Nephron (organoid): ENCODE measurements at regions not wholly inside any gene's neighbourhood (a gene's known extent, or its start where the extent isn't known, plus 50 kb on each side); places are given as distances from the start of the nearest gene placed in this dataset.

ENCODE experiments used
- H3K27ac Mint-ChIP-seq, 3 experiments: 2 replicates each; pipeline ENCODE4 v1.8.0; 2020; ENCODE audit warnings: mixed read lengths in 3 of 3, mild to moderate bottlenecking in 2 of 3, moderate library complexity in 1 of 3
- H3K27me3 Mint-ChIP-seq: 2 replicates; pipeline ENCODE4 v1.8.0; 2021; ENCODE audit warnings: low read depth, mild to moderate bottlenecking, moderate library complexity, mixed read lengths
- H3K36me3 Mint-ChIP-seq: 2 replicates; pipeline ENCODE4 v1.8.0; 2020; ENCODE audit warnings: low read depth, mixed read lengths
- H3K4me1 Mint-ChIP-seq: 2 replicates; pipeline ENCODE4 v1.8.0; 2020; ENCODE audit warnings: mixed read lengths
- H3K4me3 Mint-ChIP-seq, 3 experiments: 2 replicates each; pipeline ENCODE4 v1.8.0; 2020; ENCODE audit warnings: mild to moderate bottlenecking in 3 of 3, mixed read lengths in 3 of 3, moderate library complexity in 2 of 3
- H3K9me3 Mint-ChIP-seq: 2 replicates; pipeline ENCODE4 v1.8.0; 2020; ENCODE audit warnings: mixed read lengths
- TF ChIP-seq, protein P1 (sequence below), 3 experiments: fragments of 200-600 bp; sonication (generic); IDR thresholded peaks; one replicate each; pipeline ENCODE4 v1.5.0; 2021; ENCODE audit warnings: antibody characterized with exemption in 3 of 3; ENCODE audit not compliant: unreplicated experiment in 3 of 3

DNA sequence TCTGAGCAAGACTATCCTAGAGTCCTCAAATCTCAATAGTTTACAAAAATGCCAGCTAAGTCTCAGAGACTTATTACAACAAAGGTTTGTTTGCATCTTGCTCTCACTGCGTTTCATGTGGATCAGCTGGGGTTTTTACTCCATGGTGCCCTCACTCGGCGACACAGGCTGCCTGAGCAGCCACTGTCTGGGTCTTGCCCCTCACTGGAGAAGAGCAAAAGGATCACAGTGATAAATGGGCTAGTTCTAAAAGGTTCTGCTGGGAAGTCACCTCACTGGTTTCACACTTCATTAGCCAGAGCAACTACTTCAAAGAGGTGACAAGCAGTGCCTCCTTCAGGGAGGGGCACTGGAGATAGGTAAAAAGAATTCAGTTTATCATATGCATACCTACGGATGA lies 392.0 kb downstream of the RPL10L start:
- H3K27ac Mint-ChIP-seq = peak overlapping the region in 1 of 3 experiments; percentile 51
- H3K27me3 Mint-ChIP-seq = no peaks in the 10 kb centered on the region
- H3K36me3 Mint-ChIP-seq = peaks cover 5% of the 10 kb centered on the region
- TF ChIP-seq, protein P1, sequence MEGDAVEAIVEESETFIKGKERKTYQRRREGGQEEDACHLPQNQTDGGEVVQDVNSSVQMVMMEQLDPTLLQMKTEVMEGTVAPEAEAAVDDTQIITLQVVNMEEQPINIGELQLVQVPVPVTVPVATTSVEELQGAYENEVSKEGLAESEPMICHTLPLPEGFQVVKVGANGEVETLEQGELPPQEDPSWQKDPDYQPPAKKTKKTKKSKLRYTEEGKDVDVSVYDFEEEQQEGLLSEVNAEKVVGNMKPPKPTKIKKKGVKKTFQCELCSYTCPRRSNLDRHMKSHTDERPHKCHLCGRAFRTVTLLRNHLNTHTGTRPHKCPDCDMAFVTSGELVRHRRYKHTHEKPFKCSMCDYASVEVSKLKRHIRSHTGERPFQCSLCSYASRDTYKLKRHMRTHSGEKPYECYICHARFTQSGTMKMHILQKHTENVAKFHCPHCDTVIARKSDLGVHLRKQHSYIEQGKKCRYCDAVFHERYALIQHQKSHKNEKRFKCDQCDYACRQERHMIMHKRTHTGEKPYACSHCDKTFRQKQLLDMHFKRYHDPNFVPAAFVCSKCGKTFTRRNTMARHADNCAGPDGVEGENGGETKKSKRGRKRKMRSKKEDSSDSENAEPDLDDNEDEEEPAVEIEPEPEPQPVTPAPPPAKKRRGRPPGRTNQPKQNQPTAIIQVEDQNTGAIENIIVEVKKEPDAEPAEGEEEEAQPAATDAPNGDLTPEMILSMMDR (IDR thresholded peaks at IDR 0.05; ENCODE audit: unreplicated experiment in 3 of 3) = no peak
- no peak overlapping the region for H3K4me3 Mint-ChIP-seq
- peaks cover 20% of the 10 kb centered on the region for H3K4me1 Mint-ChIP-seq
- H3K9me3 Mint-ChIP-seq = peaks cover 5% of the 10 kb centered on the region

DNA sequence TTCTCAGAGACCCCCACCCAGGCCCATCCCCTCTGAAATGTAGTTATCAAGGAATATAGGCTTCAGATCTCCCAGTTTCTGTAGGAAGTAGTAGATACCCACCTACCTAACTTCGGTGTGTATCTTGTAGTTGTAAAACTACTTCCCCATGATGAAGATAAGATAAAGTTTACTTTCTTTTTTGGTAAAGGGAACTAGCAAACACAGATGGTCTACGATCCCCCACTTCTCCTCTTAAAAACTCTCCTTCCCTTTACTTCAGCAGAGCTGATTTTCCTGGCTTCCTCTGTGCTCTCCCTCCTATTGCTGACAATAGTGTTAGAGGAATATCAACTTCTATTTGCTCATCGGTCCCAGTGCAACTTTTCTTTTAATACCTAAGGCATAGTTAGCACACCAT lies 395.2 kb downstream of the RPL10L start:
- TF ChIP-seq, protein P1 (IDR thresholded peaks at IDR 0.05; ENCODE audit: unreplicated experiment in 3 of 3) = no peak
- H3K36me3 Mint-ChIP-seq = peaks cover 12% of the 10 kb centered on the region
- H3K27me3 Mint-ChIP-seq = no peaks in the 10 kb centered on the region
- H3K27ac Mint-ChIP-seq = no peak overlapping the region
- H3K4me3 Mint-ChIP-seq = no peak overlapping the region
- H3K9me3 Mint-ChIP-seq = peaks cover 12% of the 10 kb centered on the region
- peaks cover 20% of the 10 kb centered on the region for H3K4me1 Mint-ChIP-seq

DNA sequence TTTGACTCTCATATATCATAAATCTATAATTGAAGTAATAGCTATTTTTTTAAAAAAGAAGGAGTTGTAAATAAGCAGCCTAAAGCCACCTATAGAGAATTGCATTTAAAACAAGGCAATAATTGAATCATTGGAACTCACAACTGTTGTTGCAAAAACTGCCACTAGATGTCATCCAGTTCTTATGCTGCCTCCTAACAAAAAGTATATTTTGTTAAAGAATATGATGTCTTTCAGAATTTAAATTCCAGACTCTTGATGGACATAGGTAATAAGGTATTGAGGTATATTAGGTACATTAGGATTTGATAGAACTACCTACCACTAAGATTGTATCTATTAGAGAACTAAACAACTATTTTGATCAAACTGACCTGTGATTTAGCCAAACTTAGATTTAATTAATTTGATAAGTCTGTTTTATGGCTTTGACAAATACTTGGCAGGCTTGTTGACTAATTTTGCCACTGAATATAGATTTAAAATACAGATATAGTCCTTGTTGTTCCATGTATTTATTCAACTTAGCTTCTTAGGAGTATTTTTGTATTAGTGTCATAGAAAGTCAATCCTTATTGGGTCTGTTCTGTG lies 401.4 kb downstream of the RPL10L start:
- Mint-ChIP-seq H3K27me3 (no peaks in the 10 kb centered on the region), H3K4me3 (no peak overlapping the region), H3K36me3 (peaks cover 7% of the 10 kb centered on the region), H3K9me3 (peaks cover 8% of the 10 kb centered on the region), H3K4me1 (peaks cover 27% of the 10 kb centered on the region), H3K27ac (peak overlapping the region in 1 of 3 experiments; percentile 17)
- TF ChIP-seq, protein P1 (IDR thresholded peaks at IDR 0.05; ENCODE audit: unreplicated experiment in 3 of 3) = peak; percentile 78 to 83 (median 79)

DNA sequence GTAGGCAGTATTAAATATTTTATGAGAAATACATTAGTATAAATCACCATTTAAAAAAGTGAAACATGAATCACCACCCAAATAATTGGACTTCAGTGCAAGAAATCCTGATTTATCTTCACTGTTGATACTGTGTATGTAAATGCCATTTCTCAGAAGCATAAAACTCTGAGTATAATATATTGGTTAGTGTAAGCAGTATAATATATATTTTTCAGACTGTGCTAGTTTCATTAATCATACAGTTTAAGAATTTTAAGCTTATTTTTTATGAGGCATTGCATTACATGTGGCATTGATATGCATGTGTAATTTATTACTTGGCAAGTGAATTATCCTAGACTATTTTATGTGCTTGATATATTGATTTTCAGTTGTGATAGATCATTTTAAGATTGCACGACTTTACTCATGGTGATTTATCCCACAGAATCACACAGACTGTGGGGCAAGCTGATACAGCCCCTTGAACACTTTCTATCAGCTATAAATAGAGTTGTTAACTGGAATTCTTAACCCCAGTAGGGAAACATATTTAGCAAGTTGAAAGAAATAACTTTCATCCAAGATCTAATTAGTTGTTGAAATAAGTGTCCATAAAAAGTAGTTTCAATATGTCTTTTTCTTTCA lies 403.5 kb downstream of the RPL10L start:
- Mint-ChIP-seq H3K27me3 (no peaks in the 10 kb centered on the region), H3K4me1 (peaks cover 27% of the 10 kb centered on the region), H3K4me3 (no peak overlapping the region), H3K36me3 (no peaks in the 10 kb centered on the region), H3K27ac (peak overlapping the region; percentile 36 to 71 (median 63)), H3K9me3 (no peaks in the 10 kb centered on the region)
- TF ChIP-seq, protein P1 (IDR thresholded peaks at IDR 0.05; ENCODE audit: unreplicated experiment in 3 of 3) = no peak

DNA sequence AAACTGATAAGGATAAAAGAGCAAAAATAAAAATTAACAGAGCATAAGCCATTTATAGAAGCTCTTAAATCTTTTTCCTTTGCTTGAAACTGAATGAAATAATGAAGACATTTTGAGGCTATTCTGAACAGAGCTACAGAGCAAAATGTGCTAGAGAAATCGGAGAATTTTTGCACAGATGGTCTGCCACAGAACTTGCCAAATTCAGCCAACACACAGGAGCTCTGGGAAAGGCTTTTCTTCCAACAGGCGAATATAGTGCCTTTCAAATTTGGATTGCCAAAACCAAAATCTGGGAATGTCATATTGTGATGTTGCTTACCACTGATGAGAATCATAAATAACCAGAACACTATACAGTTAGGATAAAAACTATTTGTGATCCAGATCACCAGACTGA lies 406.3 kb downstream of the RPL10L start:
- H3K9me3 Mint-ChIP-seq = no peaks in the 10 kb centered on the region
- no peak overlapping the region for H3K4me3 Mint-ChIP-seq
- TF ChIP-seq, protein P1 (IDR thresholded peaks at IDR 0.05; ENCODE audit: unreplicated experiment in 3 of 3) = no peak
- H3K27ac Mint-ChIP-seq = no peak overlapping the region
- no peaks in the 10 kb centered on the region for H3K36me3 Mint-ChIP-seq
- H3K27me3 Mint-ChIP-seq = no peaks in the 10 kb centered on the region
- peaks cover 35% of the 10 kb centered on the region for H3K4me1 Mint-ChIP-seq

DNA sequence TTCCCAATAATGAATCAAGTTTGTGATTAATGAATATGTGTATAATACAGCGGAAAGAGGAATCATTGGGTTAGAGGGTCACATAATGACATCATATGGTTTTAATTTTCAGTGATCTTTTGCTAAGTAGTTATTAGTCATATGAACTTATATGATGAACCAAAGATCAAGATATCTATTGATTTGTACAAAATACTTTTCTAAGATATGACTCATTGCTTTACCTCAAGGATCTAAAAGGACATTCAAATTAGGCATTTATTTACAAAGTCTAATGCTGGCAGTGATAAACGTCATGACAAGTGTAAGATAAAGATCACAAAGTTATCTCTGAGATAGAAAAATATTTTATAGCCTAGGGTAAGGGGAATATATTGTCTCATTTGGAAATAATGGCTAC lies 417.8 kb downstream of the RPL10L start:
- H3K36me3 Mint-ChIP-seq = no peaks in the 10 kb centered on the region
- no peaks in the 10 kb centered on the region for H3K27me3 Mint-ChIP-seq
- H3K4me1 Mint-ChIP-seq = peaks cover 5% of the 10 kb centered on the region
- no peak overlapping the region for H3K4me3 Mint-ChIP-seq
- H3K27ac Mint-ChIP-seq = no peak overlapping the region
- peaks cover 2% of the 10 kb centered on the region for H3K9me3 Mint-ChIP-seq
- TF ChIP-seq, protein P1 (IDR thresholded peaks at IDR 0.05; ENCODE audit: unreplicated experiment in 3 of 3) = no peak
